ENCODE measurements at regions not wholly inside any gene's neighbourhood (a gene's known extent, or its start where the extent isn't known, plus 50 kb on each side); places are given as distances from the start of the nearest gene placed in this dataset.

- no peak for TF ChIP-seq CTCF (IDR thresholded peaks at IDR 0.05)
- TF ChIP-seq TCF7 (CRISPR knock-in tag; IDR thresholded peaks at IDR 0.05; ENCODE audit: low read depth), result no peak
- no peak for TF ChIP-seq MLX (CRISPR knock-in tag; IDR thresholded peaks at IDR 0.05)
- no peak for TF ChIP-seq MAX (CRISPR knock-in tag; IDR thresholded peaks at IDR 0.05)
- no peak for TF ChIP-seq NR2C2 (CRISPR knock-in tag; IDR thresholded peaks at IDR 0.05)
- TF ChIP-seq AFF4 (CRISPR knock-in tag; IDR thresholded peaks at IDR 0.05; ENCODE audit: borderline replicate concordance), result no peak
- no peak for TF ChIP-seq CREM (CRISPR knock-in tag; IDR thresholded peaks at IDR 0.05)
- no peak for TF ChIP-seq RELA (CRISPR knock-in tag; IDR thresholded peaks at IDR 0.05; ENCODE audit: borderline replicate concordance)
- TF ChIP-seq NFYB (CRISPR knock-in tag; conservative IDR thresholded peaks at IDR 0.05; ENCODE audit: low read depth), result no peak
- no peak for TF ChIP-seq ETV6 (CRISPR knock-in tag; IDR thresholded peaks at IDR 0.05)
- TF ChIP-seq CREB1 (CRISPR knock-in tag; IDR thresholded peaks at IDR 0.05), result no peak
- no peak for TF ChIP-seq ELF4 (CRISPR knock-in tag; IDR thresholded peaks at IDR 0.05; ENCODE audit: low read depth)
- TF ChIP-seq ATF3 (CRISPR knock-in tag; conservative IDR thresholded peaks at IDR 0.05), result no peak
Measured at GRCh38 chr9:95613670-95614069, 96.9 kb upstream of the PTCH1 start.

All from WTC11 (cell line).